Mesendoderm (in vitro differentiated cells): ENCODE measurements at regions not wholly inside any gene's neighbourhood (a gene's known extent, or its start where the extent isn't known, plus 50 kb on each side); places are given as distances from the start of the nearest gene placed in this dataset.

ENCODE experiments used
- DNase-seq: peaks from one replicate; pipeline ENCODE4 v3.0.0; 2013
- H2AK5ac ChIP-seq: 2 replicates; pipeline ENCODE4 v1.6.1; 2013; ENCODE audit warnings: low read length, inconsistent platforms
- H2BK120ac ChIP-seq: 2 replicates; pipeline ENCODE4 v1.6.1; 2013; ENCODE audit warnings: low read depth, mild to moderate bottlenecking, low read length, moderate library complexity, mixed read lengths
- H2BK15ac ChIP-seq: replicated peaks from 2 replicates; pipeline ENCODE4 v1.6.1; 2013; ENCODE audit warnings: low read depth, mild to moderate bottlenecking, moderate library complexity
- H2BK5ac ChIP-seq: 2 replicates; pipeline ENCODE4 v1.6.1; 2013; ENCODE audit warnings: low read length, inconsistent platforms
- H3K18ac ChIP-seq: 2 replicates; pipeline ENCODE4 v1.6.1; 2013; ENCODE audit warnings: mild to moderate bottlenecking, low read length, mixed read lengths
- H3K23ac ChIP-seq: one replicate; pipeline ENCODE4 v1.6.1; 2013; ENCODE audit warnings: low read length
- H3K27ac ChIP-seq: 2 replicates; pipeline ENCODE4 v1.5.1; 2013; ENCODE audit warnings: low read depth, mild to moderate bottlenecking, inconsistent platforms, low read length, moderate library complexity
- H3K27me3 ChIP-seq: 2 replicates; pipeline ENCODE4 v1.6.1; 2013; ENCODE audit warnings: low read length, control low read depth, mild to moderate bottlenecking, inconsistent platforms; ENCODE audit not compliant: insufficient read depth, poor library complexity
- H3K36me3 ChIP-seq: 2 replicates; pipeline ENCODE4 v1.6.1; 2013; ENCODE audit warnings: low read length, inconsistent platforms; ENCODE audit not compliant: control insufficient read depth, insufficient read depth
- H3K4ac ChIP-seq: one replicate; pipeline ENCODE4 v1.6.1; 2013; ENCODE audit warnings: low read depth, mild to moderate bottlenecking, low read length, moderate library complexity
- H3K4me1 ChIP-seq: 2 replicates; pipeline ENCODE4 v1.6.1; 2013; ENCODE audit warnings: low read depth, low read length, inconsistent platforms; ENCODE audit not compliant: control insufficient read depth
- H3K4me2 ChIP-seq: 2 replicates; pipeline ENCODE4 v1.6.1; 2013; ENCODE audit warnings: low read length
- H3K4me3 ChIP-seq: 2 replicates; pipeline ENCODE4 v1.5.1; 2013; ENCODE audit warnings: mild to moderate bottlenecking, low read length
- H3K56ac ChIP-seq: one replicate; pipeline ENCODE4 v1.6.1; 2013; ENCODE audit warnings: low read length
- H3K79me1 ChIP-seq: 2 replicates; pipeline ENCODE4 v1.6.1; 2013; ENCODE audit warnings: low read length, inconsistent platforms
- H3K79me2 ChIP-seq: 2 replicates; pipeline ENCODE4 v1.6.1; 2013; ENCODE audit warnings: mild to moderate bottlenecking, low read length; ENCODE audit not compliant: control insufficient read depth, insufficient read depth
- H3K9ac ChIP-seq: 2 replicates; pipeline ENCODE4 v1.6.1; 2013; ENCODE audit warnings: low read length, inconsistent platforms
- H4K5ac ChIP-seq: one replicate; pipeline ENCODE4 v1.6.1; 2013; ENCODE audit warnings: low read length
- H4K8ac ChIP-seq: one replicate; pipeline ENCODE4 v1.6.1; 2013; ENCODE audit warnings: low read depth, mild to moderate bottlenecking, control low read depth, low read length, moderate library complexity
- WGBS: extraction: QIAGEN DNeasy Blood & Tissue Kit; methylation state at CpG from one replicate; pipeline ENCODE4 v1.1.7; 2013; ENCODE audit warnings: low lambda C conversion rate, missing lambda C conversion rate; ENCODE audit not compliant: insufficient coverage; ENCODE audit errors: extremely low coverage; 5-methylcytosine and 5-hydroxymethylcytosine counted together

- Histone ChIP-seq H4K5ac (no peak overlapping the region), H3K4me3 (no peak overlapping the region), H3K23ac (no peak overlapping the region), H3K27ac (no peak overlapping the region), H4K8ac (no peak overlapping the region), H3K79me2 (no peaks in the 10 kb centered on the region), H2BK5ac (no peak overlapping the region), H2AK5ac (no peak overlapping the region), H3K4me1 (no peaks in the 10 kb centered on the region), H3K4ac (no peak overlapping the region), H2BK15ac (no peak overlapping the region), H3K79me1 (no peaks in the 10 kb centered on the region), H3K4me2 (no peak overlapping the region), H3K27me3 (no peaks in the 10 kb centered on the region), H2BK120ac (no peak overlapping the region), H3K36me3 (no peaks in the 10 kb centered on the region), H3K56ac (no peak overlapping the region), H3K18ac (no peak overlapping the region), H3K9ac (no peak overlapping the region)
- no peak for DNase-seq
- WGBS = no CpG with 5 or more reads among the region's 8 CpGs
These were observed 253.9 kb downstream of the DUSP10 start for GRCh38 chr1:221487781-221488524.

- H3K36me3 ChIP-seq = no peaks in the 10 kb centered on the region
- H3K4me3 ChIP-seq = no peak overlapping the region
- no peak overlapping the region for H4K8ac ChIP-seq
- H3K4me2 ChIP-seq = no peak overlapping the region
- no peak overlapping the region for H3K4ac ChIP-seq
- H3K18ac ChIP-seq = no peak overlapping the region
- H3K27me3 ChIP-seq = no peaks in the 10 kb centered on the region
- WGBS = no CpG with 5 or more reads among the region's 1 CpG
- H3K4me1 ChIP-seq = no peaks in the 10 kb centered on the region
- no peak overlapping the region for H3K27ac ChIP-seq
- H2BK120ac ChIP-seq = no peak overlapping the region
- no peak overlapping the region for H4K5ac ChIP-seq
- H2AK5ac ChIP-seq = no peak overlapping the region
- no peak overlapping the region for H2BK15ac ChIP-seq
- no peak overlapping the region for H3K9ac ChIP-seq
- no peak overlapping the region for H3K23ac ChIP-seq
- H3K56ac ChIP-seq = no peak overlapping the region
- no peak overlapping the region for H2BK5ac ChIP-seq
- no peaks in the 10 kb centered on the region for H3K79me2 ChIP-seq
- no peaks in the 10 kb centered on the region for H3K79me1 ChIP-seq
- DNase-seq = no peak
These were observed 253.3 kb downstream of the DUSP10 start for GRCh38 chr1:221488550-221488949.

GRCh38 chr1:221494670-221495069 is 247.2 kb downstream of the DUSP10 start:
- H3K18ac ChIP-seq = no peak overlapping the region
- no peak overlapping the region for H2BK5ac ChIP-seq
- no peak overlapping the region for H4K5ac ChIP-seq
- H4K8ac ChIP-seq = no peak overlapping the region
- H3K27me3 ChIP-seq = no peaks in the 10 kb centered on the region
- no peaks in the 10 kb centered on the region for H3K79me1 ChIP-seq
- no peak overlapping the region for H3K27ac ChIP-seq
- H2BK120ac ChIP-seq = no peak overlapping the region
- no peak overlapping the region for H3K4me2 ChIP-seq
- H2BK15ac ChIP-seq = no peak overlapping the region
- no peak overlapping the region for H3K4ac ChIP-seq
- H3K4me3 ChIP-seq = no peak overlapping the region
- H3K36me3 ChIP-seq = no peaks in the 10 kb centered on the region
- H3K56ac ChIP-seq = no peak overlapping the region
- H3K23ac ChIP-seq = no peak overlapping the region
- DNase-seq = no peak
- H3K4me1 ChIP-seq = no peaks in the 10 kb centered on the region
- no peaks in the 10 kb centered on the region for H3K79me2 ChIP-seq
- no peak overlapping the region for H3K9ac ChIP-seq
- WGBS = no CpG with 5 or more reads among the region's 2 CpGs
- no peak overlapping the region for H2AK5ac ChIP-seq

GRCh38 chr1:221497046-221497445 is 244.8 kb downstream of the DUSP10 start:
- Histone ChIP-seq H3K79me1 (no peaks in the 10 kb centered on the region), H3K79me2 (no peaks in the 10 kb centered on the region), H2BK120ac (no peak overlapping the region), H4K8ac (no peak overlapping the region), H3K36me3 (no peaks in the 10 kb centered on the region), H3K4ac (no peak overlapping the region), H3K27me3 (no peaks in the 10 kb centered on the region), H4K5ac (no peak overlapping the region), H3K27ac (no peak overlapping the region), H3K4me1 (no peaks in the 10 kb centered on the region), H3K18ac (no peak overlapping the region), H2BK5ac (no peak overlapping the region), H2AK5ac (no peak overlapping the region), H3K23ac (no peak overlapping the region), H3K4me3 (no peak overlapping the region), H2BK15ac (no peak overlapping the region), H3K56ac (no peak overlapping the region), H3K9ac (no peak overlapping the region), H3K4me2 (no peak overlapping the region)
- no peak for DNase-seq
- WGBS = no CpG with 5 or more reads among the region's 3 CpGs

- WGBS = no CpG with 5 or more reads among the region's 4 CpGs
- H3K4me1 ChIP-seq = no peaks in the 10 kb centered on the region
These were observed 238.6 kb downstream of the DUSP10 start for GRCh38 chr1:221503268-221503667.

More at GRCh38 chr1:221503268-221503667, 238.6 kb downstream of the DUSP10 start:
- H3K18ac ChIP-seq = no peak overlapping the region
- H2AK5ac ChIP-seq = no peak overlapping the region
- no peak overlapping the region for H3K23ac ChIP-seq
- no peak overlapping the region for H4K8ac ChIP-seq
- no peak overlapping the region for H3K4me2 ChIP-seq
- no peaks in the 10 kb centered on the region for H3K27me3 ChIP-seq
- H3K79me2 ChIP-seq = no peaks in the 10 kb centered on the region
- no peak overlapping the region for H3K27ac ChIP-seq
- no peaks in the 10 kb centered on the region for H3K79me1 ChIP-seq
- DNase-seq = no peak
- H3K4ac ChIP-seq = no peak overlapping the region
- no peak overlapping the region for H3K4me3 ChIP-seq
- H2BK120ac ChIP-seq = no peak overlapping the region
- no peak overlapping the region for H3K9ac ChIP-seq
- no peaks in the 10 kb centered on the region for H3K36me3 ChIP-seq
- no peak overlapping the region for H4K5ac ChIP-seq
- H2BK5ac ChIP-seq = no peak overlapping the region
- no peak overlapping the region for H3K56ac ChIP-seq
- no peak overlapping the region for H2BK15ac ChIP-seq
